Esophagus mucosa (tissue), 1 donor: ENCODE measurements at regions not wholly inside any gene's neighbourhood (a gene's known extent, or its start where the extent isn't known, plus 50 kb on each side); places are given as distances from the start of the nearest gene placed in this dataset.
"Not testable (repeated sequence)": the region's sequence is repeated elsewhere in the genome, so short reads cannot be mapped to it uniquely, and the experiment has no call there.

Experiments
- ATAC-seq: fragments of 200-7000 bp; cut with Tn5 transposase; one replicate; pipeline ENCODE4 v1.9.1; 2020
- donor health status: DM: yes; HTN: yes; CAD: no.

GRCh38 chr17:64772845-64773299 lies 110.8 kb upstream of the SMURF2 start:
- no peak for ATAC-seq

GRCh38 chr17:64771980-64772844 lies 110.1 kb upstream of the SMURF2 start:
- ATAC-seq: no peak

GRCh38 chr17:64769712-64770111 lies 107.6 kb upstream of the SMURF2 start:
- ATAC-seq: no peak

GRCh38 chr17:64767269-64767997 lies 105.3 kb upstream of the SMURF2 start:
- peak; percentile 7 for ATAC-seq

GRCh38 chr17:64765191-64765889 lies 103.2 kb upstream of the SMURF2 start:
- ATAC-seq: peak; percentile 89

GRCh38 chr17:64750891-64751677 lies 89.0 kb upstream of the SMURF2 start:
- no peak for ATAC-seq

GRCh38 chr17:64750478-64750877 lies 88.4 kb upstream of the SMURF2 start:
- ATAC-seq: peak; percentile 9

GRCh38 chr17:64749306-64749705 lies 87.2 kb upstream of the SMURF2 start:
- ATAC-seq: no peak

- ATAC-seq: no peak
Observed at GRCh38 chr17:64747938-64748540, 85.9 kb upstream of the SMURF2 start.

GRCh38 chr17:64742326-64742725 lies 80.2 kb upstream of the SMURF2 start:
- no peak for ATAC-seq

GRCh38 chr17:64741916-64742315 lies 79.8 kb upstream of the SMURF2 start:
- ATAC-seq: not testable (repeated sequence)

GRCh38 chr17:64741038-64741641 lies 79.0 kb upstream of the SMURF2 start:
- ATAC-seq: peak; percentile 15

GRCh38 chr17:64739316-64740058 lies 77.4 kb upstream of the SMURF2 start:
- peak; percentile 28 for ATAC-seq

- ATAC-seq: peak; percentile 63
Observed at GRCh38 chr17:64736804-64737492, 74.8 kb upstream of the SMURF2 start.

GRCh38 chr17:64732336-64733006 lies 70.4 kb upstream of the SMURF2 start:
- peak; percentile 23 for ATAC-seq

GRCh38 chr17:64730023-64730422 lies 67.9 kb upstream of the SMURF2 start:
- not testable (repeated sequence) for ATAC-seq

- ATAC-seq: no peak
Observed at GRCh38 chr17:64729201-64729600, 67.1 kb upstream of the SMURF2 start.

- no peak for ATAC-seq
Observed at GRCh38 chr17:64728041-64728695, 66.1 kb upstream of the SMURF2 start.

GRCh38 chr17:64726025-64726424 lies 63.9 kb upstream of the SMURF2 start:
- ATAC-seq: not testable (repeated sequence)
